GM21367 (cell line): ENCODE measurements at regions not wholly inside any gene's neighbourhood (a gene's known extent, or its start where the extent isn't known, plus 50 kb on each side); places are given as distances from the start of the nearest gene placed in this dataset.

Experiments used
- ATAC-seq: cut with Tn5 transposase; IDR thresholded peaks from one replicate; pipeline ENCODE4 v1.9.1; 2021; ENCODE audit not compliant: unreplicated experiment

GRCh38 chr15:46386356-46386755, 751.5 kb downstream of the SQOR start:
- no peak for ATAC-seq

GRCh38 chr15:46389739-46390138, 754.9 kb downstream of the SQOR start:
- ATAC-seq = no peak

- no peak for ATAC-seq
Measured at GRCh38 chr15:46394463-46394862, 759.6 kb downstream of the SQOR start.

- no peak for ATAC-seq
Measured at GRCh38 chr15:46408312-46408711, 773.5 kb downstream of the SQOR start.

- no peak for ATAC-seq
Measured at GRCh38 chr15:46409841-46410301, 775.0 kb downstream of the SQOR start.

- no peak for ATAC-seq
Measured at GRCh38 chr15:46410705-46411104, 775.9 kb downstream of the SQOR start.

GRCh38 chr15:46411900-46412299, 777.1 kb downstream of the SQOR start:
- ATAC-seq = no peak

- no peak for ATAC-seq
Measured at GRCh38 chr15:46413799-46414198, 779.0 kb downstream of the SQOR start.

- no peak for ATAC-seq
Measured at GRCh38 chr15:46416544-46416943, 781.7 kb downstream of the SQOR start.

GRCh38 chr15:46420990-46421389, 786.2 kb downstream of the SQOR start:
- no peak for ATAC-seq

- no peak for ATAC-seq
Measured at GRCh38 chr15:46441294-46442062, 806.6 kb downstream of the SQOR start.

- ATAC-seq = no peak
Measured at GRCh38 chr15:46442184-46442583, 807.4 kb downstream of the SQOR start.

- no peak for ATAC-seq
Measured at GRCh38 chr15:46442901-46443590, 808.2 kb downstream of the SQOR start.

GRCh38 chr15:46450112-46450809, 815.4 kb downstream of the SQOR start:
- ATAC-seq = no peak

GRCh38 chr15:46450810-46451182, 816.0 kb downstream of the SQOR start:
- no peak for ATAC-seq

- no peak for ATAC-seq
Measured at GRCh38 chr15:46452297-46452820, 817.5 kb downstream of the SQOR start.

- ATAC-seq = no peak
Measured at GRCh38 chr15:46456456-46456855, 821.6 kb downstream of the SQOR start.

GRCh38 chr15:46460431-46461094, 825.7 kb downstream of the SQOR start:
- ATAC-seq = no peak

- no peak for ATAC-seq
Measured at GRCh38 chr15:46461416-46461815, 826.6 kb downstream of the SQOR start.

GRCh38 chr15:46467041-46467440, 832.2 kb downstream of the SQOR start:
- no peak for ATAC-seq

- no peak for ATAC-seq
Measured at GRCh38 chr15:46471096-46471495, 836.3 kb downstream of the SQOR start.
